H1 (cell line): ENCODE measurements at regions not wholly inside any gene's neighbourhood (a gene's known extent, or its start where the extent isn't known, plus 50 kb on each side); places are given as distances from the start of the nearest gene placed in this dataset.

Experiments used
- SIX5 ChIP-seq: IDR thresholded peaks from 2 replicates; pipeline ENCODE4 v1.6.1; 2011; ENCODE audit warnings: mild to moderate bottlenecking, low read depth, low read length

- TF ChIP-seq SIX5 = no peak
Measured at GRCh38 chr2:196481324-196481697, 158.2 kb upstream of the CCDC150 start (continued).
